Kidney (tissue), 13 donors: ENCODE measurements at regions not wholly inside any gene's neighbourhood (a gene's known extent, or its start where the extent isn't known, plus 50 kb on each side); places are given as distances from the start of the nearest gene placed in this dataset.
"Not testable (repeated sequence)": the region's sequence is repeated elsewhere in the genome, so short reads cannot be mapped to it uniquely, and the experiment has no call there.

Experiments used
- DNase-seq, 5 donors: peaks; one replicate each; pipeline ENCODE4 v3.0.0-alpha.2; 2013 to 2020
- FAIRE-seq: peaks from 2 replicates; lab custom pipeline; 2012; peaks lifted over from hg19 to GRCh38; lab: Jason Lieb, UNC
- H3K27ac ChIP-seq, 2 donors: one replicate each; pipeline ENCODE4 v1.7.0; 2013; ENCODE audit warnings: low read depth in 2 of 2, low read length in 2 of 2, inconsistent platforms in 1 of 2
- H3K27me3 ChIP-seq: one replicate; pipeline ENCODE4 v1.7.1; 2013; ENCODE audit warnings: low read length, inconsistent platforms; ENCODE audit not compliant: control insufficient read depth, insufficient read depth
- H3K36me3 ChIP-seq, 3 donors: one replicate each; pipeline versions ENCODE4 v1.7.0 to v1.7.1; 2013; ENCODE audit warnings: low read length in 3 of 3, control low read depth in 1 of 3, inconsistent platforms in 1 of 3; ENCODE audit not compliant: insufficient read depth in 3 of 3, control insufficient read depth in 2 of 3
- H3K4me1 ChIP-seq, 3 donors: one replicate each; pipeline versions ENCODE4 v1.7.0 to v1.7.1; 2013; ENCODE audit warnings: low read length in 3 of 3, inconsistent platforms in 1 of 3, low read depth in 1 of 3; ENCODE audit not compliant: control insufficient read depth in 2 of 3, insufficient read depth in 2 of 3
- H3K4me3 ChIP-seq, 3 donors: one replicate each; pipeline versions ENCODE4 v1.7.0 to v1.8.1; 2013; ENCODE audit warnings: low read length in 3 of 3, control low read depth in 1 of 3, inconsistent platforms in 1 of 3
- H3K9ac ChIP-seq, 3 donors: one replicate each; pipeline versions ENCODE4 v1.7.0 to v1.7.1; 2013; ENCODE audit warnings: low read length in 3 of 3, control low read depth in 1 of 3, inconsistent platforms in 1 of 3
- H3K9me3 ChIP-seq, 3 donors: one replicate each; pipeline versions ENCODE4 v1.7.0 to v1.7.1; 2013; ENCODE audit warnings: low read length in 3 of 3, control low read depth in 1 of 3, inconsistent platforms in 1 of 3; ENCODE audit not compliant: control insufficient read depth in 2 of 3, insufficient read depth in 1 of 3
- intact Hi-C: fragments of 100-400 bp; cut with DNase I; formaldehyde crosslinking; loops from one replicate; pipeline ENCODE4 v1.11.1; 2022
- TF ChIP-seq, protein P1 (sequence below): IDR thresholded peaks from 3 replicates; pipeline ENCODE4 v1.5.1; 2012; ENCODE audit warnings: mild to moderate bottlenecking, moderate library complexity, borderline replicate concordance; ENCODE audit not compliant: insufficient read depth; ENCODE audit errors: extremely low read depth
- donor health status: control.
- donor health status: control.
- donor health status: control.
- donor health status: control.
- donor health status: control.
- donor health status: DM: yes; HTN: yes; CAD: no.
- donor health status: Normal renal cell carcinoma (clear cell type).

- Histone ChIP-seq H3K27me3 (no peaks in the 10 kb centered on the region), H3K9ac (no peak overlapping the region), H3K9me3 (no peaks in the 10 kb centered on the region), H3K4me1 (no peaks in the 10 kb centered on the region), H3K27ac (no peak overlapping the region), H3K4me3 (no peak overlapping the region), H3K36me3 (no peaks in the 10 kb centered on the region)
- TF ChIP-seq, protein P1, sequence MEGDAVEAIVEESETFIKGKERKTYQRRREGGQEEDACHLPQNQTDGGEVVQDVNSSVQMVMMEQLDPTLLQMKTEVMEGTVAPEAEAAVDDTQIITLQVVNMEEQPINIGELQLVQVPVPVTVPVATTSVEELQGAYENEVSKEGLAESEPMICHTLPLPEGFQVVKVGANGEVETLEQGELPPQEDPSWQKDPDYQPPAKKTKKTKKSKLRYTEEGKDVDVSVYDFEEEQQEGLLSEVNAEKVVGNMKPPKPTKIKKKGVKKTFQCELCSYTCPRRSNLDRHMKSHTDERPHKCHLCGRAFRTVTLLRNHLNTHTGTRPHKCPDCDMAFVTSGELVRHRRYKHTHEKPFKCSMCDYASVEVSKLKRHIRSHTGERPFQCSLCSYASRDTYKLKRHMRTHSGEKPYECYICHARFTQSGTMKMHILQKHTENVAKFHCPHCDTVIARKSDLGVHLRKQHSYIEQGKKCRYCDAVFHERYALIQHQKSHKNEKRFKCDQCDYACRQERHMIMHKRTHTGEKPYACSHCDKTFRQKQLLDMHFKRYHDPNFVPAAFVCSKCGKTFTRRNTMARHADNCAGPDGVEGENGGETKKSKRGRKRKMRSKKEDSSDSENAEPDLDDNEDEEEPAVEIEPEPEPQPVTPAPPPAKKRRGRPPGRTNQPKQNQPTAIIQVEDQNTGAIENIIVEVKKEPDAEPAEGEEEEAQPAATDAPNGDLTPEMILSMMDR = no peak
- FAIRE-seq (no peak), DNase-seq (no peak)
- intact Hi-C loops = no loop called here
Observed at GRCh38 chr6:113248532-113248931, 608.6 kb upstream of the MARCKS start.

- H3K9ac ChIP-seq, H3K4me3 ChIP-seq, H3K27me3 ChIP-seq, H3K27ac ChIP-seq, intact Hi-C loops, H3K4me1 ChIP-seq, H3K36me3 ChIP-seq, DNase-seq, FAIRE-seq, H3K9me3 ChIP-seq: not testable (repeated sequence)
Observed at GRCh38 chr6:113254194-113254593, 603.0 kb upstream of the MARCKS start.

GRCh38 chr6:113258771-113259170 lies 598.4 kb upstream of the MARCKS start:
- no peak overlapping the region for H3K4me3 ChIP-seq
- H3K27ac ChIP-seq = no peak overlapping the region
- no peak overlapping the region for H3K9ac ChIP-seq
- no peaks in the 10 kb centered on the region for H3K36me3 ChIP-seq
- no peaks in the 10 kb centered on the region for H3K4me1 ChIP-seq
- H3K27me3 ChIP-seq = no peaks in the 10 kb centered on the region
- TF ChIP-seq, protein P1 = no peak
- DNase-seq (no peak), FAIRE-seq (no peak)
- intact Hi-C loops = no loop called here
- peaks cover 0 to 2% (median 0%) of the 10 kb centered on the region in 3 donors for H3K9me3 ChIP-seq

GRCh38 chr6:113271437-113271836 lies 585.7 kb upstream of the MARCKS start:
- TF ChIP-seq, protein P1 = no peak
- peaks cover 0 to 31% (median 4%) of the 10 kb centered on the region in 3 donors for H3K9me3 ChIP-seq
- intact Hi-C loops = no loop called here
- H3K27me3 ChIP-seq = no peaks in the 10 kb centered on the region
- no peak overlapping the region for H3K9ac ChIP-seq
- no peak overlapping the region for H3K4me3 ChIP-seq
- DNase-seq = no peak
- no peak overlapping the region for H3K27ac ChIP-seq
- no peaks in the 10 kb centered on the region for H3K36me3 ChIP-seq
- H3K4me1 ChIP-seq = no peaks in the 10 kb centered on the region
- no peak for FAIRE-seq
